IMR-90 (cell line): ENCODE measurements at regions not wholly inside any gene's neighbourhood (a gene's known extent, or its start where the extent isn't known, plus 50 kb on each side); places are given as distances from the start of the nearest gene placed in this dataset.

Experiments used
- ATAC-seq: fragments of 200-7000 bp; cut with Tn5 transposase; 2 replicates; pipeline ENCODE4 v1.9.1; 2020; ENCODE audit warnings: low read depth, mild to moderate bottlenecking, moderate library complexity
- BruUV-seq: library from RNA; stranded (reverse); fragments of 400-500 nt; replicated peaks from 2 replicates; lab custom pipeline; 2021; lab: Mats Ljungman, UMichigan
- CTCF ChIA-PET: fragments of 300-600 bp; formaldehyde crosslinking; extraction: SDS; loops from one replicate; lab custom pipeline; 2021; ENCODE audit warnings: antibody characterized with exemption; lab: Yijun Ruan, JAX
- POLR2A ChIA-PET: fragments of 300-600 bp; sonication (Branson Sonifier 250); formaldehyde crosslinking; loops from one replicate; lab custom pipeline; 2022; ENCODE audit warnings: antibody characterized with exemption; ENCODE audit not compliant: unreplicated experiment; lab: Charles Lee
- DNase-seq: peaks from one replicate; pipeline ENCODE4 v3.0.0; 2013
- H2AFZ ChIP-seq: replicated peaks from 2 replicates; pipeline ENCODE3; 2013; ENCODE audit warnings: low read length, mild to moderate bottlenecking; ENCODE audit not compliant: poor library complexity
- H2AK5ac ChIP-seq: 2 replicates; pipeline ENCODE4 v1.6.1; 2013; ENCODE audit warnings: low read depth, low read length, inconsistent platforms
- H2AK9ac ChIP-seq: replicated peaks from 2 replicates; pipeline ENCODE3; 2013; ENCODE audit warnings: mild to moderate bottlenecking, low read depth, low read length, moderate library complexity; ENCODE audit not compliant: poor library complexity
- H2BK120ac ChIP-seq: 2 replicates; pipeline ENCODE4 v1.6.1; 2013; ENCODE audit warnings: low read depth, low read length, inconsistent platforms
- H2BK15ac ChIP-seq: 3 replicates; pipeline ENCODE4 v1.6.1; 2013; ENCODE audit warnings: low read depth, low read length, inconsistent platforms
- H2BK20ac ChIP-seq: 2 replicates; pipeline ENCODE4 v1.6.1; 2013; ENCODE audit warnings: low read depth, mild to moderate bottlenecking, inconsistent platforms, low read length, moderate library complexity
- H2BK5ac ChIP-seq: 2 replicates; pipeline ENCODE4 v1.6.1; 2013; ENCODE audit warnings: mild to moderate bottlenecking, low read depth, low read length, inconsistent platforms; ENCODE audit not compliant: poor library complexity, severe bottlenecking
- H3K14ac ChIP-seq: replicated peaks from 2 replicates; pipeline ENCODE4 v1.6.1; 2013; ENCODE audit warnings: low read depth, low read length, inconsistent platforms
- H3K18ac ChIP-seq: 2 replicates; pipeline ENCODE4 v1.6.1; 2013; ENCODE audit warnings: low read depth, low read length, control low read depth
- H3K23ac ChIP-seq: 2 replicates; pipeline ENCODE4 v1.6.1; 2013; ENCODE audit warnings: low read depth, low read length, inconsistent platforms
- H3K27ac ChIP-seq: 2 replicates; pipeline ENCODE4 v1.5.1; 2013; ENCODE audit warnings: mild to moderate bottlenecking, control low read depth, low read length; ENCODE audit not compliant: insufficient read depth
- H3K27me3 ChIP-seq: 2 replicates; pipeline ENCODE4 v1.6.1; 2013; ENCODE audit warnings: low read length; ENCODE audit not compliant: control insufficient read depth, insufficient read depth
- H3K36me3 ChIP-seq: 2 replicates; pipeline ENCODE4 v1.6.1; 2013; ENCODE audit warnings: low read length, mixed read lengths; ENCODE audit not compliant: control insufficient read depth, insufficient read depth
- H3K4ac ChIP-seq: 2 replicates; pipeline ENCODE4 v1.6.1; 2013; ENCODE audit warnings: low read depth, low read length, inconsistent platforms
- H3K4me1 ChIP-seq: 2 replicates; pipeline ENCODE4 v1.6.1; 2013; ENCODE audit warnings: low read length, mixed read lengths; ENCODE audit not compliant: control insufficient read depth, insufficient read depth
- H3K4me2 ChIP-seq: 2 replicates; pipeline ENCODE4 v1.6.1; 2013; ENCODE audit warnings: low read depth, mild to moderate bottlenecking, control low read depth, low read length, moderate library complexity
- H3K4me3 ChIP-seq: 2 replicates; pipeline ENCODE4 v1.5.1; 2013; ENCODE audit warnings: low read depth, mild to moderate bottlenecking, control low read depth, low read length, moderate library complexity; ENCODE audit not compliant: insufficient read depth
- H3K56ac ChIP-seq: 2 replicates; pipeline ENCODE4 v1.6.1; 2013; ENCODE audit warnings: low read length, inconsistent platforms; ENCODE audit not compliant: insufficient read depth; ENCODE audit errors: extremely low read depth
- H3K79me1 ChIP-seq, 2 experiments: 2 replicates each; pipeline ENCODE4 v1.6.1; 2013; ENCODE audit warnings: low read length in 2 of 2, inconsistent platforms in 1 of 2, low read depth in 1 of 2
- H3K9ac ChIP-seq: 2 replicates; pipeline ENCODE4 v1.6.1; 2013; ENCODE audit warnings: low read depth, low read length, control low read depth
- H3K9me1 ChIP-seq: 2 replicates; pipeline ENCODE4 v1.6.1; 2013; ENCODE audit warnings: low read length, inconsistent platforms; ENCODE audit not compliant: insufficient read depth
- H3K9me3 ChIP-seq: 2 replicates; pipeline ENCODE4 v1.6.1; 2013; ENCODE audit warnings: low read length; ENCODE audit not compliant: control insufficient read depth, insufficient read depth
- H4K20me1 ChIP-seq: 2 replicates; pipeline ENCODE4 v1.6.1; 2013; ENCODE audit warnings: low read length, inconsistent platforms; ENCODE audit not compliant: insufficient read depth
- H4K5ac ChIP-seq: 2 replicates; pipeline ENCODE4 v1.6.1; 2013; ENCODE audit warnings: mild to moderate bottlenecking, low read depth, low read length, control low read depth
- H4K8ac ChIP-seq, 2 experiments: 2 replicates each; pipeline ENCODE4 v1.6.1; 2013; ENCODE audit warnings: low read depth in 2 of 2, low read length in 2 of 2, control low read depth in 1 of 2, inconsistent platforms in 1 of 2
- H4K91ac ChIP-seq: 2 replicates; pipeline ENCODE4 v1.6.1; 2013; ENCODE audit warnings: low read depth, low read length, inconsistent platforms; ENCODE audit not compliant: insufficient read depth
- BHLHE40 ChIP-seq: fragments of 150-350 bp; IDR thresholded peaks from 2 replicates; pipeline ENCODE4 v1.6.1; 2016; ENCODE audit warnings: mild to moderate bottlenecking, low read depth, low read length
- ELK1 ChIP-seq: fragments of 150-350 bp; IDR thresholded peaks from 2 replicates; pipeline ENCODE4 v1.6.1; 2016; ENCODE audit warnings: low read depth, mild to moderate bottlenecking, low read length, moderate library complexity, borderline replicate concordance
- MAFK ChIP-seq: IDR thresholded peaks from 2 replicates; pipeline ENCODE4 v1.6.1; 2012; ENCODE audit warnings: low read depth, low read length, improper control_type of control experiment
- MAZ ChIP-seq: IDR thresholded peaks from 2 replicates; pipeline ENCODE4 v1.6.1; 2012; ENCODE audit warnings: low read depth, mild to moderate bottlenecking, low read length, improper control_type of control experiment, moderate library complexity, borderline replicate concordance
- POLR2A ChIP-seq: IDR thresholded peaks from 2 replicates; pipeline ENCODE4 v1.6.1; 2012; ENCODE audit warnings: mild to moderate bottlenecking, low read depth, low read length
- RAD21 ChIP-seq: IDR thresholded peaks from 2 replicates; pipeline ENCODE4 v1.6.1; 2012; ENCODE audit warnings: low read length, improper control_type of control experiment
- SMC3 ChIP-seq: fragments of 150-350 bp; IDR thresholded peaks from 2 replicates; pipeline ENCODE4 v1.6.1; 2016; ENCODE audit warnings: low read depth, mild to moderate bottlenecking, antibody characterized with exemption, low read length, moderate library complexity
- WGBS, 2 experiments: methylation state at CpG; one replicate each; pipeline versions ENCODE4 v1.1.5 to v1.1.7; 2013; ENCODE audit warnings: missing lambda C conversion rate in 2 of 2; ENCODE audit not compliant: insufficient read length in 1 of 2; ENCODE audit errors: extremely low coverage in 2 of 2; 5-methylcytosine and 5-hydroxymethylcytosine counted together
- dilution Hi-C: fragments of 300-500 bp; cut with HindIII; formaldehyde crosslinking; loops from one replicate; pipeline ENCODE4 v1.14.3; 2018; ENCODE audit warnings: low sequenced_read_pairs; ENCODE audit not compliant: unreplicated experiment
- in situ Hi-C: fragments of 300-500 bp; cut with MboI; formaldehyde crosslinking; loops from 3 replicates; pipeline ENCODE4 v1.14.3; 2019; ENCODE audit warnings: low sequenced_read_pairs, inconsistent platforms, mixed read lengths
- intact Hi-C: fragments of 100-400 bp; cut with micrococcal nuclease; formaldehyde crosslinking; loops from 2 replicates; pipeline ENCODE4 v1.10.0; 2022

DNA sequence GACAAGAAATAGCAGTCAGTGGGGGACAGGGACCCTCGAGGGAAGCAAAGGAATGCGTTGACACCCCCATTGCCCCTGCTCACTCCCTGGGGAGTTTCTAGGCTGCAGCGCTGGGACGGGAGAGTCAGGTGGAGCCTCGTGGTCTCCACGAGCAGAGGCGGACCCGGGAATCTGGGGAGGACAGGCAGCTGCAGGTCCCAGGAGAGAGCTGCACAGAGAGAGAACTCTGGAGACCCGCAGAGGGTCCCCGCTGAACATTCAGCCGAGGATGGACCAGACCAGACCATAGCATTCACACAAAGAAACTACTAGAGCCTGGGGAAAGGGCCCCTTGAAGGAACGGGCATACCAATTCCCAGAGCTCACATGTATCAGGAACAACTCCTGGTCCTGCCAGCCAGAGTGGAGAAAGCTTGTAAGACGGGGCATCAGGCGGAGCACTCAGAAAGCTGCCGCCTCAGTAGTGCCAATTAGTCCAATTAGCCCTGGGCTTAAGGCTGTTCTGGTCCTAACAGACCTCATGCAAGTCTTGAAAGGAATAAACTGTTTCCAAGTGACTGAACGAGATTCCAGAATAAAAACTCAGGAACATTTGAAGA, 966.7 kb upstream of the ZNF722 start:
- DNase-seq, result no peak
- Histone ChIP-seq H3K4me2 (no peak overlapping the region), H2AK5ac (no peak overlapping the region), H2AFZ (no peak overlapping the region), H3K4ac (no peak overlapping the region), H3K9ac (no peak overlapping the region), H3K27me3 (no peaks in the 10 kb centered on the region), H4K91ac (no peak overlapping the region), H3K23ac (no peak overlapping the region), H3K36me3 (no peaks in the 10 kb centered on the region), H3K4me1 (no peaks in the 10 kb centered on the region), H2BK15ac (no peak overlapping the region), H3K9me1 (no peaks in the 10 kb centered on the region), H3K14ac (no peak overlapping the region), H3K79me1 (no peaks in the 10 kb centered on the region), H3K9me3 (peaks cover 18% of the 10 kb centered on the region), H2BK5ac (no peak overlapping the region), H3K18ac (no peak overlapping the region), H2BK120ac (no peak overlapping the region), H2AK9ac (no peak overlapping the region), H4K20me1 (no peaks in the 10 kb centered on the region), H4K5ac (no peak overlapping the region), H2BK20ac (no peak overlapping the region), H3K56ac (no peak overlapping the region), H3K4me3 (no peak overlapping the region), H3K27ac (no peak overlapping the region), H4K8ac (no peak overlapping the region)
- no peak for ATAC-seq
- dilution Hi-C loops, result no loop called here
- ChIA-PET POLR2A (no interaction called here), CTCF (no interaction called here)
- BruUV-seq, result no TSS peak
- in situ Hi-C loops, result no loop called here
- TF ChIP-seq MAFK (no peak), POLR2A (no peak), BHLHE40 (no peak), MAZ (no peak), SMC3 (no peak), ELK1 (no peak), RAD21 (no peak)
- 40% methylated on average over 1 of the region's 16 CpGs; no CpG with 5 or more reads in 1 of the 2 experiments for WGBS, 2 experiments
- intact Hi-C loops, result no loop called here
